22Rv1 (cell line): ENCODE measurements at regions not wholly inside any gene's neighbourhood (a gene's known extent, or its start where the extent isn't known, plus 50 kb on each side); places are given as distances from the start of the nearest gene placed in this dataset.
"Not testable (repeated sequence)": the region's sequence is repeated elsewhere in the genome, so short reads cannot be mapped to it uniquely, and the experiment has no call there.

ENCODE experiments used
- H3K27ac ChIP-seq: fragments of 450-650 bp; 2 replicates; pipeline ENCODE4 v1.5.1; 2017
- CTCF ChIP-seq: fragments of 450-650 bp; IDR thresholded peaks from 2 replicates; pipeline ENCODE4 v1.5.1; 2017; ENCODE audit warnings: mild to moderate bottlenecking
- ZFX ChIP-seq: fragments of 450-650 bp; IDR thresholded peaks from 2 replicates; pipeline ENCODE4 v1.6.1; 2017; ENCODE audit warnings: antibody characterized with exemption, borderline replicate concordance

- no peak for TF ChIP-seq ZFX
- TF ChIP-seq CTCF = no peak
- H3K27ac ChIP-seq = no peak overlapping the region
Observed at GRCh38 chr11:134724779-134725140, 312.7 kb upstream of the B3GAT1 start.

DNA sequence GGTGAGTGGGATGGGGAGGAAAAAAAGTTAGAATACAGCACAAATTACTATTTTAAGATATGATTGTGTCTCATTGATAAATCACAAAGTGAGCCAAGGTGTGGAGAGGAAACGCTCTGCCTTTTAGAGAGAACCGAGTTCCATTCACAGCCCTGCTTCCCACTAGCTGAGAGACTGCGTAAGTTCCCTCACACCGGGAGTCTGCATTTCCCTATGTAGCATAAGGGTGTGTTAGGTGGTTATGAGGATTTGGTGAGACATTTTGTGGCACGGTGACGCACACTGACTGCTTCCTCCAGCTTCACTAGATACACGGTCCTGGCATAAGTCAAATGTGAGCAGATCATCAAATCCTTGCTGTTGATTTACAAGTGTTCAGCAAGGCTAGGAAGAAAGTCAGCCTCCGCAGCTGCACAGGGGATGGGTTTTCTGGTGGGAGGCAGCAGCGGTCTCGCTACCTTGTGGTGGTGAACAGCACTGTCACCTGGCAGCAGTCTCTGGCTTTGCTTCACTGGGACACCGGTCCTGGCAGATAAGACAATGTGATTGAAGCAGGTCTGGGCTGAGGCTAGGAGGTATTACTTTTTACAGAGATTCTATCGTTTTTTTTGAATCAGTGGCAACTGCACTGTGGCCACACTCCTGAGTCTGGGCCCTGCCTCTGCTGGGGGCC, 312.2 kb upstream of the B3GAT1 start:
- TF ChIP-seq CTCF = no peak
- TF ChIP-seq ZFX = no peak
- no peak overlapping the region for H3K27ac ChIP-seq

DNA sequence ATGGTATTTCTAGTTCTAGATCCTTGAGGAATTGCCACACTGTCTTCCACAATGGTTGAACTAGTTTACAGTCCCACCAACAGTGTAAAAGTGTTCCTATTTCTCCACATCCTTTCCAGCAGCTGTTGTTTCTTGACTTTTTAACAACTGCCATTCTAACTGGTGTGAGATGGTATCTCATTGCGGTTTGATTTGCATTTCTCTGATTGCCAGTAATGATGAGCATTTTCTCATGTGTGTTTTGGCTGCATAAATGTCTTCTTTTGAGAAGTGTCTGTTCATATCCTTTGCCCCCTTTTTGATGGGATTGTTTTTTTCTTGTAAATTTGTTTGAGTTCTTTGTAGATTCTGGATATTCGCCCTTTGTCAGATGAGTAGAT, 308.6 kb upstream of the B3GAT1 start:
- H3K27ac ChIP-seq = not testable (repeated sequence)

- H3K27ac ChIP-seq = not testable (repeated sequence)
Observed at GRCh38 chr11:134719940-134720690, 308.1 kb upstream of the B3GAT1 start.

GRCh38 chr11:134719397-134719796, 307.4 kb upstream of the B3GAT1 start:
- no peak overlapping the region for H3K27ac ChIP-seq
- no peak for TF ChIP-seq ZFX
- TF ChIP-seq CTCF = no peak

GRCh38 chr11:134716582-134716981, 304.5 kb upstream of the B3GAT1 start:
- no peak for TF ChIP-seq CTCF
- TF ChIP-seq ZFX = no peak
- H3K27ac ChIP-seq = no peak overlapping the region

DNA sequence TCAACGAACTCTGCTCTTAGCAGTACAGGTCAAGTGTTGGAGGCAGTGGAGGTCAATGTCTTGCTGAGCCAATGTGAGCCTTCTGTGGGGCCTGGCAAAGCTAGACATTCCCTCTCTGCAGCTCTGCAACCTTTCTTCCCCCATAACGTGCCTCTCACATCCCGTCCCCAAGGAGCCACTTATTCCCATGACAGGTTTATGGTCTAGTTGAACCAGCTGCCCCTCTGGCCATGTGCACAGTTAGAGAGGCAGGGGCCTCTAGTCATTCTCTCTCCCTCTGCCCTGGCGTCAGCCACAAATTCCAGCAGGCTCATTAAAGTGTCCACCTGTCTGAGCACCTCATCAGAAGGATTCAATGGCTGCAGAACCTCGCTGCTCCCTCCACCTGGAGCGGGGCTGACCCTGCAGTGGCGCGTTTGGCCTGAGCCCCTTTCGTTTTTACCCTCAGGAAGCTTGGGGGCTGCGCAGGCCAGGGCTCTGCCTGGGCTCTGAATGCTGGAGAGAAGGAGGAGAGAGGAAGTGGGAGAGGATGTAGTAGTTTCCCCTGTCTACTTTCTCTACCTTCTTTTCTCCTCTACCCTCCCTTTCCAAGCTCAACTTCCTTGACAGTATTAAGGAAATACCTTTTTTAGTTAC, 302.1 kb upstream of the B3GAT1 start:
- H3K27ac ChIP-seq = no peak overlapping the region
- no peak for TF ChIP-seq ZFX
- no peak for TF ChIP-seq CTCF

DNA sequence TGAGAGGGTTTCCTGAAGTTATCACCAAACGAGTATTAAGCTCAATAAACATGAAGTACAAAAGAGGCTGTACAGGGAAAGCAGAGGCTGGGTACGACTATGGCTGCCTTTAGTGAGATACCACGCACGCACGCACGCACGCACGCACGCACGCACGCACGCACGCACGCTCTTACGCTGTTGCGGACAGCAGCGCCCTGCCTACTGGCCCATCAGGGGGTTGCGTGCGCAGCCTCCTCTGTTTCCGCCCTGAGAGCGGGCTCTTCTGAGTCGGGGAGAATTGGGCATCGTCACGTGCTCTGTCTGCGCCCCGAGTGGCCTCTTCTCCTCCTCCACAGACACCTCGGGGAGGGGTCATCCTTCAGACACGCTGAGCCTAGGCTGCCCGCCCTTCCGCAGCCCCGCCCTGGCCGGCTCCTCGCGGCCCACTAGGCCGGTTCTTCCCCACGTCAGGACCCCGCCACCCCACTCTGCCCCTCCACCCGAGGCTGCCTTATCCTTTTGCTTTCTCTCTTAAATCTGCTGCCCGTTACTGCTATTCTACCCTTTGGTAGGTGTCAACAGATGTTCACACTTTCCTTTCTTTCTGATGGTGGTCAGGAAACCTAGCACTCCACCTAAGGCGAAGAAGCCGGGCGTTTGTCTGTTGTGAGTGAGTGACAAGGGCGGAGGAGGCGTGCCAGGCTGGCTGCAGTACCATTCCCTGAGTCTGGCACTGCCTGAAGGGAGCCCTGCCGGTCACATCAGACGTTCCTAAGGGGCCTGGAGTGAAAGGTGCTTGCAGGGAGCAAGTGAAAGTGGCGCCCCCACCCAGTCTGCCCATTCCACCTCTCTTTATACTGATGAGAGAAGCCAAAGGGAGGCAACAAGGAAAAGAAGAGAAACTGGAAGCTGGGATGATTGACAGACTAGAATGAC, 300.4 kb upstream of the B3GAT1 start:
- TF ChIP-seq CTCF (no peak), ZFX (no peak)
- H3K27ac ChIP-seq = no peak overlapping the region
